GM12878 (cell line): ENCODE measurements at regions not wholly inside any gene's neighbourhood (a gene's known extent, or its start where the extent isn't known, plus 50 kb on each side); places are given as distances from the start of the nearest gene placed in this dataset.

Experiments used
- ATAC-seq: fragments of 200-7000 bp; cut with Tn5 transposase; 3 replicates; pipeline ENCODE4 v1.9.1; 2020; ENCODE audit warnings: mild to moderate bottlenecking, moderate library complexity
- BruUV-seq: library from RNA; stranded (reverse); fragments of 400-500 nt; replicated peaks from 2 replicates; lab custom pipeline; 2021; lab: Mats Ljungman, UMichigan
- CTCF ChIA-PET: fragments of 300-600 bp; sonication (Branson Sonifier 250); formaldehyde crosslinking; extraction: SDS; loops from one replicate; lab custom pipeline; 2021; ENCODE audit warnings: inconsistent platforms; lab: Yijun Ruan, JAX
- POLR2A ChIA-PET: fragments of 350-600 bp; formaldehyde crosslinking; extraction: SDS; loops from one replicate; lab custom pipeline; 2021; ENCODE audit warnings: inconsistent platforms; lab: Charles Lee
- RAD21 ChIA-PET: fragments of 300-600 bp; sonication (Branson Sonifier 250); formaldehyde crosslinking; loops from one replicate; lab custom pipeline; 2023; ENCODE audit warnings: antibody characterized with exemption; ENCODE audit not compliant: unreplicated experiment; lab: Charles Lee
- SMC1A ChIA-PET: fragments of 300-600 bp; sonication (Branson Sonifier 250); formaldehyde crosslinking; loops from one replicate; lab custom pipeline; 2023; ENCODE audit not compliant: unreplicated experiment, uncharacterized antibody; lab: Charles Lee
- DNase-seq: peaks from one replicate; pipeline ENCODE4 v3.0.0-alpha.2; 2011; ENCODE audit warnings: low read depth, low spot score
- FAIRE-seq: peaks from 3 replicates; lab custom pipeline; 2011; peaks lifted over from hg19 to GRCh38; lab: Jason Lieb, UNC
- H2AFZ ChIP-seq: 2 replicates; pipeline ENCODE4 v1.6.0; 2011; ENCODE audit warnings: low read depth, low read length, control low read depth; ENCODE audit not compliant: control insufficient read depth
- H3K27ac ChIP-seq: 2 replicates; pipeline ENCODE4 v1.5.1; 2011; ENCODE audit warnings: control low read depth; ENCODE audit not compliant: control insufficient read depth, insufficient read depth
- H3K27me3 ChIP-seq, 2 experiments: replicated peaks in 1 of 2; 2 replicates each; pipeline versions ENCODE4 v1.6.0 to v1.6.1; 2011; ENCODE audit warnings: low read length in 1 of 2; ENCODE audit not compliant: control insufficient read depth in 2 of 2, insufficient read depth in 2 of 2
- H3K36me3 ChIP-seq, 2 experiments: 2 replicates each; pipeline ENCODE4 v1.5.1; 2011; ENCODE audit warnings: low read length in 1 of 2; ENCODE audit not compliant: control insufficient read depth in 2 of 2, insufficient read depth in 2 of 2
- H3K4me1 ChIP-seq: 2 replicates; pipeline ENCODE4 v1.6.1; 2011; ENCODE audit warnings: mild to moderate bottlenecking, low read length, moderate library complexity, mixed read lengths; ENCODE audit not compliant: control insufficient read depth, insufficient read depth
- H3K4me2 ChIP-seq: 2 replicates; pipeline ENCODE4 v1.6.0; 2011; ENCODE audit warnings: control low read depth; ENCODE audit not compliant: control insufficient read depth, insufficient read depth
- H3K4me3 ChIP-seq: fragments of 200-600 bp; sonication (generic); 2 replicates; pipeline ENCODE4 v1.5.1; 2016
- H3K79me2 ChIP-seq: 2 replicates; pipeline ENCODE4 v1.6.0; 2011; ENCODE audit warnings: low read length; ENCODE audit not compliant: control insufficient read depth, insufficient read depth
- H3K9ac ChIP-seq: 2 replicates; pipeline ENCODE4 v1.8.0; 2011; ENCODE audit warnings: low read length, control low read depth, mixed read lengths; ENCODE audit not compliant: control insufficient read depth, insufficient read depth
- H3K9me3 ChIP-seq: replicated peaks from 3 replicates; pipeline ENCODE4 v1.5.1; 2011; ENCODE audit warnings: mild to moderate bottlenecking, low read length; ENCODE audit not compliant: control insufficient read depth, insufficient read depth
- H4K20me1 ChIP-seq: 2 replicates; pipeline ENCODE4 v1.6.0; 2011; ENCODE audit not compliant: control insufficient read depth, insufficient read depth
- ASH2L ChIP-seq: fragments of 300-600, 200-600 bp; sonication (generic); IDR thresholded peaks from 2 replicates; pipeline ENCODE4 v1.6.1; 2017; ENCODE audit warnings: low read depth, mild to moderate bottlenecking, borderline replicate concordance
- BHLHE40 ChIP-seq, 2 experiments: fragments of 450-650 bp in 1 of 2; IDR thresholded peaks; 2 replicates each; pipeline ENCODE4 v1.6.1; 2011 to 2017; ENCODE audit warnings: low read depth in 2 of 2, borderline replicate concordance in 1 of 2, improper control_type of control experiment in 1 of 2, low read length in 1 of 2, mild to moderate bottlenecking in 1 of 2
- BRCA1 ChIP-seq: IDR thresholded peaks from 2 replicates; pipeline ENCODE4 v1.6.1; 2011; ENCODE audit warnings: low read depth, low read length, improper control_type of control experiment
- CBFB ChIP-seq: IDR thresholded peaks from 2 replicates; pipeline ENCODE4 v1.6.1; 2016; ENCODE audit warnings: antibody characterized with exemption, low read depth
- CEBPB ChIP-seq, 2 experiments: fragments of 150-350 bp in 1 of 2; IDR thresholded peaks; 2 replicates each; pipeline ENCODE4 v1.6.1; 2012 to 2014; ENCODE audit warnings: low read depth in 2 of 2, low read length in 2 of 2, borderline replicate concordance in 1 of 2, inconsistent platforms in 1 of 2
- EED ChIP-seq: sonication (generic); IDR thresholded peaks from 2 replicates; pipeline ENCODE4 v1.6.1; 2016; ENCODE audit warnings: antibody characterized with exemption, low read depth
- MLLT1 ChIP-seq: fragments of 450-650 bp; IDR thresholded peaks from 2 replicates; pipeline ENCODE4 v1.6.1; 2016; ENCODE audit warnings: mild to moderate bottlenecking
- NFXL1 ChIP-seq: fragments of 450-650 bp; IDR thresholded peaks from 2 replicates; pipeline ENCODE4 v1.6.1; 2017; ENCODE audit warnings: antibody characterized with exemption, mild to moderate bottlenecking, borderline replicate concordance
- NFYA ChIP-seq: IDR thresholded peaks from 2 replicates; pipeline ENCODE4 v1.6.1; 2011; ENCODE audit warnings: low read depth, mild to moderate bottlenecking, low read length, improper control_type of control experiment, borderline replicate concordance
- POLR2AphosphoS2 ChIP-seq: IDR thresholded peaks from 2 replicates; pipeline ENCODE4 v1.6.1; 2011; ENCODE audit warnings: low read depth, mild to moderate bottlenecking, low read length, improper control_type of control experiment, moderate library complexity
- SMAD1 ChIP-seq: fragments of 450-650 bp; IDR thresholded peaks from 2 replicates; pipeline ENCODE4 v1.6.1; 2018; ENCODE audit warnings: mild to moderate bottlenecking, low read depth; ENCODE audit not compliant: partially characterized antibody
- SMARCA5 ChIP-seq: fragments of 450-650 bp; IDR thresholded peaks from 2 replicates; pipeline ENCODE4 v1.6.1; 2017; ENCODE audit warnings: mild to moderate bottlenecking
- TAF1 ChIP-seq: IDR thresholded peaks from 2 replicates; pipeline ENCODE4 v1.6.1; 2011; ENCODE audit warnings: mild to moderate bottlenecking, low read depth, low read length, borderline replicate concordance
- ZNF274 ChIP-seq: IDR thresholded peaks from one replicate; pipeline ENCODE4 v1.8.0; 2011; ENCODE audit not compliant: insufficient read length, insufficient read depth
- ZNF384 ChIP-seq: IDR thresholded peaks from 2 replicates; pipeline ENCODE4 v1.6.1; 2012; ENCODE audit warnings: low read depth, mild to moderate bottlenecking, low read length, improper control_type of control experiment, borderline replicate concordance
- WGBS: methylation state at CpG from one replicate; pipeline ENCODE4 v1.1.6; 2016; ENCODE audit warnings: low lambda C conversion rate; ENCODE audit not compliant: insufficient replicate concordance, insufficient coverage; ENCODE audit errors: missing lambda C conversion rate; 5-methylcytosine and 5-hydroxymethylcytosine counted together
- in situ Hi-C: fragments of 300-500 bp; cut with MboI; formaldehyde crosslinking; loops from 9 replicates; pipeline ENCODE4 v1.14.3; 2018; ENCODE audit warnings: mixed read lengths
- intact Hi-C: fragments of 100-400 bp; cut with micrococcal nuclease; formaldehyde crosslinking; loops from one replicate; pipeline ENCODE4 v1.14.2; 2022; ENCODE audit not compliant: unreplicated experiment

DNA sequence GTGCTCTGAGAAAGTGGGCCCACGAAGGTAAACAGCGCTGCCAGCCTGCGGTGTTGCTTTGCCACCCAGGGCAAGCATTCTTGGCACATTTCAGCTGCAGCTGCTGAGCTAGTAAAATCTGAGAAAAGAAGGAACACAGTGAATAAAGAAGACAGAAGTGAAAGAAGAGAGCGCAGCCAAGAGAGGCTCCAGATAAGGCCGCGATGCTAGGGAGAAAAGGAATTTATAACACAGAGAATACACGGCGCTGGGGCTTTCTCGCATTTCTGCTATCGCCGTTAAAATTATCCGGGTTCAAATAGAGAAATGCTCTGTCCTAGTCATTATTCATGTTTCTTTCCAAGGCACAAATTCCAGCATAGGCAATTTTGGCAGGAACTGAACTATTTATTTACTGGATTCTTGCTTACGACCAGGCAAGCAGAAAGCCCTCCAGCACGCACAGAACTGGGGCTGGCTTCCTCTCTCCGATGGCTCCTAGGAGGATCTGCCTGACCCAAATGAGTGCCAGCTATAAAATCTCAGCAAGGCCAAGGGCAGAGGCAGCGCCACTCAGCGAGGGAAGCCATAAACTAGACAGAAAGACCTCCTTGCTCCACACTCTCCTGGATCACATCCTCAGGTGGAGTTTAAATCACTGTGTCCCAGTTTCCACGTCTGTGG lies 111.2 kb downstream of the ATPSCKMT start:
- TF ChIP-seq EED = no peak
- no peak for TF ChIP-seq BRCA1
- TF ChIP-seq ZNF384 = no peak
- no peak for TF ChIP-seq TAF1
- Histone ChIP-seq H3K79me2 (no peaks in the 10 kb centered on the region), H3K4me2 (no peak overlapping the region), H3K36me3 (no peaks in the 10 kb centered on the region), H3K27me3 (no peaks in the 10 kb centered on the region), H3K9ac (no peak overlapping the region), H3K4me1 (no peaks in the 10 kb centered on the region), H3K9me3 (no peaks in the 10 kb centered on the region; the same call in 2 of the 3 replicates), H3K27ac (no peak overlapping the region), H3K4me3 (no peak overlapping the region), H4K20me1 (no peaks in the 10 kb centered on the region), H2AFZ (no peak overlapping the region)
- FAIRE-seq (no peak), DNase-seq (no peak), ATAC-seq (no peak)
- RAD21 ChIA-PET = no interaction called here
- WGBS = 71% methylated on average over 18 of the region's 18 CpGs
- SMC1A ChIA-PET = no interaction called here
- in situ Hi-C loops = no loop called here
- POLR2A ChIA-PET = no interaction called here
- BruUV-seq = no TSS peak
- intact Hi-C loops = no loop called here
- CTCF ChIA-PET = no interaction called here

- H3K4me1 ChIP-seq = no peaks in the 10 kb centered on the region
- DNase-seq = no peak
- no peak overlapping the region for H2AFZ ChIP-seq
- in situ Hi-C loops (no loop called here), intact Hi-C loops (no loop called here)
- no peaks in the 10 kb centered on the region for H3K79me2 ChIP-seq
- no peak overlapping the region for H3K9ac ChIP-seq
- ChIA-PET POLR2A (interaction anchor here (0.6 kb wide), 2 partner anchors 23 to 62 kb away, joined by 3 to 5 read pairs; no protein-coding TSS in a partner anchor), CTCF (interaction anchor here (0.7 kb wide), 1 partner anchor 11 kb away, joined by 3 read pairs; no protein-coding TSS in a partner anchor), RAD21 (no interaction called here), SMC1A (interaction anchor here (0.6 kb wide), 1 partner anchor 430 kb away, joined by 3 read pairs; the partner anchor contains the start of gene ANKRD33B)
- no peak for FAIRE-seq
- no peak for ATAC-seq
- no peak overlapping the region for H3K27ac ChIP-seq
- no peaks in the 10 kb centered on the region for H3K27me3 ChIP-seq
- no TSS peak for BruUV-seq
- H3K36me3 ChIP-seq = no peaks in the 10 kb centered on the region
- no peaks in the 10 kb centered on the region for H3K9me3 ChIP-seq
- no peak overlapping the region for H3K4me2 ChIP-seq
- no peak overlapping the region for H3K4me3 ChIP-seq
- no peaks in the 10 kb centered on the region for H4K20me1 ChIP-seq
- 53% methylated on average over 2 of the region's 2 CpGs for WGBS
- TF ChIP-seq SMARCA5 = no peak
- no peak for TF ChIP-seq CBFB
- no peak for TF ChIP-seq POLR2AphosphoS2
- no peak for TF ChIP-seq TAF1
- TF ChIP-seq ASH2L = no peak
- no peak for TF ChIP-seq CEBPB (IDR thresholded peaks at IDR 0.05; ENCODE audit: borderline replicate concordance in 1 of 2, low read depth in 2 of 2, low read length in 2 of 2)
- TF ChIP-seq NFXL1 = no peak
- no peak for TF ChIP-seq NFYA
- no peak for TF ChIP-seq SMAD1
- no peak for TF ChIP-seq BHLHE40 (IDR thresholded peaks at IDR 0.05; ENCODE audit: borderline replicate concordance in 1 of 2, low read depth in 2 of 2, low read length in 1 of 2)
- TF ChIP-seq MLLT1 = no peak
- TF ChIP-seq ZNF274 = no peak
Observed at GRCh38 chr5:10133830-10134229, 115.9 kb downstream of the ATPSCKMT start.
